Upper lobe of right lung (tissue), 1 donor: ENCODE measurements at regions not wholly inside any gene's neighbourhood (a gene's known extent, or its start where the extent isn't known, plus 50 kb on each side); places are given as distances from the start of the nearest gene placed in this dataset.
A peak's percentile ranks its signal among the peaks of the same experiment; 100 is the strongest.

ENCODE experiments used
- ATAC-seq: fragments of 200-7000 bp; cut with Tn5 transposase; one replicate; pipeline ENCODE4 v1.9.1; 2020; ENCODE audit warnings: mild to moderate bottlenecking, moderate library complexity
- DNase-seq: peaks from one replicate; pipeline ENCODE4 v3.0.0-alpha.2; 2020
- H3K27ac ChIP-seq: fragments of 200-600 bp; one replicate; pipeline ENCODE4 v1.8.0; 2022
- H3K27me3 ChIP-seq: fragments of 200-600 bp; one replicate; pipeline ENCODE4 v1.8.0; 2022; ENCODE audit warnings: mild to moderate bottlenecking
- H3K36me3 ChIP-seq: fragments of 200-600 bp; one replicate; pipeline ENCODE4 v1.8.0; 2022
- H3K4me1 ChIP-seq: fragments of 200-600 bp; one replicate; pipeline ENCODE4 v1.8.0; 2022
- H3K4me3 ChIP-seq: fragments of 200-600 bp; one replicate; pipeline ENCODE4 v1.8.0; 2022; ENCODE audit warnings: mild to moderate bottlenecking
- H3K9me3 ChIP-seq: fragments of 200-600 bp; one replicate; pipeline ENCODE4 v1.8.0; 2022
- intact Hi-C: fragments of 100-400 bp; cut with DNase I; formaldehyde crosslinking; loops from one replicate; pipeline ENCODE4 v1.11.0; 2022
- TF ChIP-seq, protein P1 (sequence below): fragments of 200-600 bp; IDR thresholded peaks from one replicate; pipeline ENCODE4 v1.8.0; 2022; ENCODE audit warnings: antibody characterized with exemption
- donor health status: DM: no; HTN: yes; CAD: no; lungs with severe emphysema.

- Histone ChIP-seq H3K4me3 (no peak overlapping the region), H3K27ac (no peak overlapping the region), H3K9me3 (no peaks in the 10 kb centered on the region), H3K36me3 (no peaks in the 10 kb centered on the region), H3K4me1 (no peaks in the 10 kb centered on the region), H3K27me3 (no peaks in the 10 kb centered on the region)
- intact Hi-C loops: no loop called here
- no peak for DNase-seq
- peak; percentile 40 for ATAC-seq
- TF ChIP-seq, protein P1, sequence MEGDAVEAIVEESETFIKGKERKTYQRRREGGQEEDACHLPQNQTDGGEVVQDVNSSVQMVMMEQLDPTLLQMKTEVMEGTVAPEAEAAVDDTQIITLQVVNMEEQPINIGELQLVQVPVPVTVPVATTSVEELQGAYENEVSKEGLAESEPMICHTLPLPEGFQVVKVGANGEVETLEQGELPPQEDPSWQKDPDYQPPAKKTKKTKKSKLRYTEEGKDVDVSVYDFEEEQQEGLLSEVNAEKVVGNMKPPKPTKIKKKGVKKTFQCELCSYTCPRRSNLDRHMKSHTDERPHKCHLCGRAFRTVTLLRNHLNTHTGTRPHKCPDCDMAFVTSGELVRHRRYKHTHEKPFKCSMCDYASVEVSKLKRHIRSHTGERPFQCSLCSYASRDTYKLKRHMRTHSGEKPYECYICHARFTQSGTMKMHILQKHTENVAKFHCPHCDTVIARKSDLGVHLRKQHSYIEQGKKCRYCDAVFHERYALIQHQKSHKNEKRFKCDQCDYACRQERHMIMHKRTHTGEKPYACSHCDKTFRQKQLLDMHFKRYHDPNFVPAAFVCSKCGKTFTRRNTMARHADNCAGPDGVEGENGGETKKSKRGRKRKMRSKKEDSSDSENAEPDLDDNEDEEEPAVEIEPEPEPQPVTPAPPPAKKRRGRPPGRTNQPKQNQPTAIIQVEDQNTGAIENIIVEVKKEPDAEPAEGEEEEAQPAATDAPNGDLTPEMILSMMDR: no peak
Observed at GRCh38 chr3:102059145-102059943, 210.0 kb downstream of the NFKBIZ start.

- H3K27ac ChIP-seq: no peak overlapping the region
- ATAC-seq (peak; percentile 50), DNase-seq (no peak)
- H3K27me3 ChIP-seq: no peaks in the 10 kb centered on the region
- intact Hi-C loops: no loop called here
- H3K4me1 ChIP-seq: no peaks in the 10 kb centered on the region
- TF ChIP-seq, protein P1: no peak
- no peaks in the 10 kb centered on the region for H3K36me3 ChIP-seq
- H3K4me3 ChIP-seq: no peak overlapping the region
- no peaks in the 10 kb centered on the region for H3K9me3 ChIP-seq
Observed at GRCh38 chr3:102060814-102061213, 211.5 kb downstream of the NFKBIZ start.

GRCh38 chr3:102063572-102063971 lies 214.3 kb downstream of the NFKBIZ start:
- Histone ChIP-seq H3K27ac (no peak overlapping the region), H3K36me3 (no peaks in the 10 kb centered on the region), H3K9me3 (no peaks in the 10 kb centered on the region), H3K27me3 (no peaks in the 10 kb centered on the region), H3K4me1 (no peaks in the 10 kb centered on the region), H3K4me3 (no peak overlapping the region)
- no peak for DNase-seq
- intact Hi-C loops: no loop called here
- TF ChIP-seq, protein P1: no peak
- ATAC-seq: peak; percentile 31

- Histone ChIP-seq H3K4me3 (no peak overlapping the region), H3K27me3 (no peaks in the 10 kb centered on the region)
- no peak for DNase-seq
Observed at GRCh38 chr3:102066470-102066869, 217.2 kb downstream of the NFKBIZ start.

DNA sequence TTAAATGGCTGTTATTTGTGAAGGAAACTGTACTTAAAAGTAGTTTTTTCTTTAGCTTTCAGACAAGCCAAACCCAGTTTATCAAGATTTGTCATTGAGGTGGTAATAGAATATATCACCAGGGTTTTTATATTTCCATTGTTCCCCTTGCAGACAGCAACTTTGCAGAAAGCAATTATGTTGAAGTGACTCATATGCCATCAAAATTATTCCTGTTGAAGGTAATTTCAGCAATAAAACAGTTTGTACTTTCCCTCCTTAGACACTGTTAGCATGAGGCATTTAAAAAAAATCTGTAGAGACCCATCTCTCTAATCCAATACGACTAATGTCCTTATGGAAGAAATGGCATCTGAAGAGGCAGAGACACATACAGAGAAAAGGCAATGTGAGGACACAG lies 219.0 kb downstream of the NFKBIZ start:
- ATAC-seq: no peak
- intact Hi-C loops: no loop called here
- no peaks in the 10 kb centered on the region for H3K9me3 ChIP-seq

More at GRCh38 chr3:102066470-102066869, 217.2 kb downstream of the NFKBIZ start:
- H3K9me3 ChIP-seq: no peaks in the 10 kb centered on the region
- no peak for ATAC-seq
- no peaks in the 10 kb centered on the region for H3K4me1 ChIP-seq
- no peaks in the 10 kb centered on the region for H3K36me3 ChIP-seq
- H3K27ac ChIP-seq: no peak overlapping the region
- intact Hi-C loops: no loop called here
- TF ChIP-seq, protein P1: no peak

More for the DNA sequence above, 219.0 kb downstream of the NFKBIZ start:
- no peaks in the 10 kb centered on the region for H3K27me3 ChIP-seq
- no peaks in the 10 kb centered on the region for H3K36me3 ChIP-seq
- no peaks in the 10 kb centered on the region for H3K4me1 ChIP-seq
- TF ChIP-seq, protein P1: no peak
- no peak overlapping the region for H3K27ac ChIP-seq
- no peak overlapping the region for H3K4me3 ChIP-seq
- no peak for DNase-seq
